Motor neuron (in vitro differentiated cells): ENCODE measurements at regions not wholly inside any gene's neighbourhood (a gene's known extent, or its start where the extent isn't known, plus 50 kb on each side); places are given as distances from the start of the nearest gene placed in this dataset.

Experiments
- ATAC-seq, 8 experiments: fragments of 200-7000 bp; cut with Tn5 transposase; replicated peaks in 6 of 8; 2 replicates each; pipeline ENCODE4 v1.8.0; 2021; ENCODE audit warnings: mild to moderate bottlenecking in 8 of 8, moderate library complexity in 8 of 8
- H3K27ac ChIP-seq, 2 donors: fragments of 250-450 bp; sonication (Bioruptor Pico); 2 replicates each; pipeline ENCODE4 v1.9.0; 2021; ENCODE audit warnings: antibody characterized with exemption in 2 of 2, mild to moderate bottlenecking in 2 of 2, moderate library complexity in 1 of 2
- H3K4me1 ChIP-seq, 2 donors: fragments of 250-450 bp; sonication (Bioruptor Pico); replicated peaks in 1 of 2; 2 replicates each; pipeline ENCODE4 v1.6.1; 2021; ENCODE audit warnings: antibody characterized with exemption in 2 of 2, mild to moderate bottlenecking in 2 of 2, moderate library complexity in 1 of 2
- H3K4me3 ChIP-seq, 5 donors: fragments of 250-450 bp; sonication (Bioruptor Pico); 2 replicates each; pipeline ENCODE4 v1.9.0; 2021; ENCODE audit warnings: antibody characterized with exemption in 5 of 5, mild to moderate bottlenecking in 5 of 5, moderate library complexity in 4 of 5
- WGBS, 10 experiments: fragments of 450-650 bp; shearing (Covaris generic); methylation state at CpG; one replicate each; pipeline ENCODE4 v1.0.0; 2022; 5-methylcytosine and 5-hydroxymethylcytosine counted together
- in situ Hi-C, 9 experiments: fragments of 400-800 bp; cut with MboI; loops; one replicate each; pipeline ENCODE4 v1.15.0; 2021; ENCODE audit warnings: low sequenced_read_pairs in 9 of 9, low pct_unique_long_range_greater_than_20kb in 2 of 9; ENCODE audit not compliant: unreplicated experiment in 9 of 9

- Histone ChIP-seq H3K4me1 (no peaks in the 10 kb centered on the region), H3K27ac (no peak overlapping the region), H3K4me3 (no peak overlapping the region)
- no peak for ATAC-seq
- 0 to 73% (median 31%) methylated on average over 1 of the region's 1 CpG; no CpG with 5 or more reads in 2 of the 10 experiments for whole genome bisulfite sequencing, 10 experiments
- in situ Hi-C loops, result no loop called here
Measured at GRCh38 chr4:147034372-147034771, 88.7 kb upstream of the TTC29 start.

- no peak overlapping the region for H3K27ac ChIP-seq
- in situ Hi-C loops, result no loop called here
- WGBS, 10 experiments, result 74 to 94% (median 88%) methylated on average over 2 to 4 of the region's 4 CpGs; no CpG with 5 or more reads in 3 of the 10 experiments
- H3K4me1 ChIP-seq, result peaks cover 3 to 8% of the 10 kb centered on the region in 2 donors
- ATAC-seq, result no peak
- no peak overlapping the region for H3K4me3 ChIP-seq
Measured at GRCh38 chr4:147037069-147037468, 91.4 kb upstream of the TTC29 start.

- in situ Hi-C loops, result no loop called here
- Histone ChIP-seq H3K27ac (peak overlapping the region in 1 of 2 donors; percentile 7), H3K4me3 (no peak overlapping the region), H3K4me1 (peaks cover 3 to 8% of the 10 kb centered on the region in 2 donors)
- WGBS, 10 experiments, result 43 to 90% (median 81%) methylated on average over 1 to 8 of the region's 8 CpGs; no CpG with 5 or more reads in 4 of the 10 experiments
- peak in 1 of 8 experiments; percentile 21 for ATAC-seq
Measured at GRCh38 chr4:147039976-147040575, 94.4 kb upstream of the TTC29 start.

- in situ Hi-C loops, result no loop called here
- Histone ChIP-seq H3K4me1 (peaks cover 3 to 8% of the 10 kb centered on the region in 2 donors), H3K4me3 (no peak overlapping the region), H3K27ac (no peak overlapping the region)
- ATAC-seq, result no peak
- 70 to 100% (median 93%) methylated on average over 3 of the region's 3 CpGs; no CpG with 5 or more reads in 1 of the 10 experiments for WGBS, 10 experiments
Measured at GRCh38 chr4:147040874-147041273, 95.2 kb upstream of the TTC29 start.

GRCh38 chr4:147041376-147041775, 95.7 kb upstream of the TTC29 start:
- WGBS, 10 experiments, result 22 to 94% (median 71%) methylated on average over 1 to 4 of the region's 4 CpGs
- in situ Hi-C loops, result no loop called here
- H3K4me1 ChIP-seq, result peaks cover 3 to 8% of the 10 kb centered on the region in 2 donors
- no peak overlapping the region for H3K27ac ChIP-seq
- no peak for ATAC-seq
- H3K4me3 ChIP-seq, result no peak overlapping the region

- in situ Hi-C loops, result no loop called here
- peaks cover 3 to 8% of the 10 kb centered on the region in 2 donors for H3K4me1 ChIP-seq
- H3K27ac ChIP-seq, result no peak overlapping the region
- 0 to 100% (median 76%) methylated on average over 1 of the region's 1 CpG; no CpG with 5 or more reads in 2 of the 10 experiments for WGBS, 10 experiments
- ATAC-seq, result no peak
- H3K4me3 ChIP-seq, result no peak overlapping the region
Measured at GRCh38 chr4:147042046-147042445, 96.4 kb upstream of the TTC29 start.

- peaks cover 3 to 8% of the 10 kb centered on the region in 2 donors for H3K4me1 ChIP-seq
- H3K4me3 ChIP-seq, result no peak overlapping the region
- 4 to 100% (median 54%) methylated on average over 1 to 4 of the region's 4 CpGs for WGBS, 10 experiments
- H3K27ac ChIP-seq, result no peak overlapping the region
- ATAC-seq, result no peak
- in situ Hi-C loops, result no loop called here
Measured at GRCh38 chr4:147044241-147044640, 98.6 kb upstream of the TTC29 start.

- Histone ChIP-seq H3K4me3 (no peak overlapping the region), H3K4me1 (no peaks in the 10 kb centered on the region), H3K27ac (no peak overlapping the region)
- in situ Hi-C loops, result no loop called here
- ATAC-seq, result no peak
- WGBS, 10 experiments, result 0 to 93% (median 63%) methylated on average over 1 to 4 of the region's 5 CpGs
Measured at GRCh38 chr4:147049946-147050345, 104.3 kb upstream of the TTC29 start.

GRCh38 chr4:147050356-147050765, 104.7 kb upstream of the TTC29 start:
- in situ Hi-C loops, result no loop called here
- 13 to 100% (median 64%) methylated on average over 1 to 2 of the region's 2 CpGs for WGBS, 10 experiments
- Histone ChIP-seq H3K4me3 (no peak overlapping the region), H3K4me1 (no peaks in the 10 kb centered on the region), H3K27ac (no peak overlapping the region)
- no peak for ATAC-seq

GRCh38 chr4:147052361-147052760, 106.7 kb upstream of the TTC29 start:
- in situ Hi-C loops, result no loop called here
- ATAC-seq, result no peak
- Histone ChIP-seq H3K27ac (no peak overlapping the region), H3K4me1 (no peaks in the 10 kb centered on the region), H3K4me3 (no peak overlapping the region)
- 67 to 96% (median 82%) methylated on average over 1 to 2 of the region's 2 CpGs; no CpG with 5 or more reads in 4 of the 10 experiments for WGBS, 10 experiments

GRCh38 chr4:147054228-147054872, 108.7 kb upstream of the TTC29 start:
- 47 to 95% (median 67%) methylated on average over 2 of the region's 2 CpGs; no CpG with 5 or more reads in 1 of the 10 experiments for WGBS, 10 experiments
- ATAC-seq, result no peak
- Histone ChIP-seq H3K4me1 (no peaks in the 10 kb centered on the region), H3K4me3 (no peak overlapping the region), H3K27ac (no peak overlapping the region)
- in situ Hi-C loops, result no loop called here

- Histone ChIP-seq H3K27ac (no peak overlapping the region), H3K4me1 (no peaks in the 10 kb centered on the region), H3K4me3 (no peak overlapping the region)
- WGBS, 10 experiments, result 4 to 93% (median 71%) methylated on average over 2 to 3 of the region's 3 CpGs
- ATAC-seq, result peak in 3 of 8 experiments; percentile 59 to 81 (median 72)
- in situ Hi-C loops, result no loop called here
Measured at GRCh38 chr4:147056940-147057610, 111.4 kb upstream of the TTC29 start.

GRCh38 chr4:147057611-147058190, 112.0 kb upstream of the TTC29 start:
- in situ Hi-C loops, result no loop called here
- Histone ChIP-seq H3K4me3 (no peak overlapping the region), H3K4me1 (no peaks in the 10 kb centered on the region), H3K27ac (no peak overlapping the region)
- WGBS, 10 experiments, result 25 to 74% (median 52%) methylated on average over 5 to 7 of the region's 7 CpGs
- peak in 2 of 8 experiments; percentile 51 to 53 for ATAC-seq
